K562 (cell line): ENCODE measurements at regions not wholly inside any gene's neighbourhood (a gene's known extent, or its start where the extent isn't known, plus 50 kb on each side); places are given as distances from the start of the nearest gene placed in this dataset.

Source experiments
- AFF4 ChIP-seq: sonication (generic); formaldehyde crosslinking; IDR thresholded peaks from 2 replicates; pipeline ENCODE4 v1.8.0; 2023; ENCODE audit warnings: mild to moderate bottlenecking, missing genetic modification reagents
- DIDO1 ChIP-seq: fragments of 450-650 bp; IDR thresholded peaks from 2 replicates; pipeline ENCODE4 v1.6.1; 2016; ENCODE audit warnings: low read depth, missing biosample characterization, missing genetic modification characterization
- EGR1 ChIP-seq: fragments of 450-650 bp; conservative IDR thresholded peaks from 2 replicates; pipeline ENCODE4 v1.6.1; 2017; ENCODE audit warnings: mild to moderate bottlenecking
- ELK1 ChIP-seq: sonication (generic); formaldehyde crosslinking; IDR thresholded peaks from 2 replicates; pipeline ENCODE4 v1.8.1; 2022; ENCODE audit warnings: missing genetic modification reagents
- FOXA3 ChIP-seq, 2 experiments: fragments of 450-650 bp in 1 of 2; sonication (generic) in 1 of 2; formaldehyde crosslinking; IDR thresholded peaks in 1 of 2; conservative IDR thresholded peaks in 1 of 2; 2 replicates each; pipeline versions ENCODE4 v1.4.0 to v1.8.0; 2020 to 2022; ENCODE audit warnings: mild to moderate bottlenecking in 2 of 2, missing genetic modification reagents in 1 of 2
- GABPB1 ChIP-seq: sonication (generic); formaldehyde crosslinking; IDR thresholded peaks from 2 replicates; pipeline ENCODE4 v1.8.0; 2022; ENCODE audit warnings: mild to moderate bottlenecking, missing genetic modification reagents
- GMEB1 ChIP-seq: fragments of 250-450 bp; sonication (Bioruptor Pico); IDR thresholded peaks from 2 replicates; pipeline ENCODE4 v1.4.0; 2020; ENCODE audit warnings: mild to moderate bottlenecking
- NR1H2 ChIP-seq: sonication (generic); formaldehyde crosslinking; IDR thresholded peaks from 2 replicates; pipeline ENCODE4 v1.4.0; 2020; ENCODE audit warnings: mild to moderate bottlenecking, missing genetic modification reagents
- NR2C1 ChIP-seq, 2 experiments: fragments of 450-650 bp; IDR thresholded peaks; 2 replicates each; pipeline ENCODE4 v1.6.1; 2017; ENCODE audit warnings: mild to moderate bottlenecking in 2 of 2, antibody characterized with exemption in 1 of 2, inconsistent platforms in 1 of 2, missing compliant biosample characterization in 1 of 2, missing genetic modification characterization in 1 of 2
- PHF20 ChIP-seq: fragments of 450-650 bp; IDR thresholded peaks from 2 replicates; pipeline ENCODE4 v1.6.1; 2018; ENCODE audit not compliant: partially characterized antibody
- RBM25 ChIP-seq: fragments of 200-400 bp; formaldehyde crosslinking; IDR thresholded peaks from 2 replicates; pipeline ENCODE4 v1.6.1; 2018; ENCODE audit warnings: low read length, low read depth, moderate library complexity; ENCODE audit not compliant: severe bottlenecking
- RNF219 ChIP-seq: fragments of 250-450 bp; sonication (Bioruptor Pico); IDR thresholded peaks from 2 replicates; pipeline ENCODE4 v1.5.0; 2022; ENCODE audit warnings: mild to moderate bottlenecking
- TAF9B ChIP-seq: fragments of 450-650 bp; IDR thresholded peaks from 2 replicates; pipeline ENCODE4 v1.6.1; 2018; ENCODE audit warnings: mild to moderate bottlenecking; ENCODE audit not compliant: partially characterized antibody
- ZNF3 ChIP-seq: fragments of 250-450 bp; sonication (Bioruptor Pico); IDR thresholded peaks from 2 replicates; pipeline ENCODE4 v1.5.0; 2021; ENCODE audit warnings: mild to moderate bottlenecking, moderate library complexity
- ZNF347 ChIP-seq: fragments of 450-650 bp; formaldehyde crosslinking; IDR thresholded peaks from 2 replicates; pipeline ENCODE4 v1.4.0; 2020; ENCODE audit warnings: low read depth, mild to moderate bottlenecking, moderate library complexity
- ZNF511 ChIP-seq: sonication (generic); formaldehyde crosslinking; IDR thresholded peaks from 2 replicates; pipeline ENCODE4 v1.8.0; 2022; ENCODE audit warnings: mild to moderate bottlenecking, missing genetic modification reagents

GRCh38 chr6:27553123-27553904, 80.4 kb upstream of the ZNF184 start (continued):
- TF ChIP-seq FOXA3 (CRISPR knock-in tag; conservative IDR thresholded peaks at IDR 0.05 in 1 of 2, IDR thresholded peaks at IDR 0.05 in 1 of 2) = peak; percentile 57 to 71; a peak in 3 of 4 replicates
- TF ChIP-seq PHF20 = peak; percentile 63
- peak; percentile 78; the same call in 1 of the 2 replicates for TF ChIP-seq ZNF511 (CRISPR knock-in tag)
- TF ChIP-seq EGR1 = no peak
- TF ChIP-seq ZNF3 (CRISPR knock-in tag) = 0 out of 2 replicates have a peak, but pooled peaks have one; percentile 5
- no peak for TF ChIP-seq ZNF347 (CRISPR knock-in tag)
- no peak for TF ChIP-seq ELK1
- no peak; the same call in 1 of the 2 replicates for TF ChIP-seq NR2C1 (IDR thresholded peaks at IDR 0.05)
- 0 out of 2 replicates have a peak, but pooled peaks have one; percentile 34 for TF ChIP-seq NR2C1 (tag; IDR thresholded peaks at IDR 0.05)
- peak; percentile 67; the same call in 1 of the 2 replicates for TF ChIP-seq AFF4 (CRISPR knock-in tag)
- 0 out of 2 replicates have a peak, but pooled peaks have one; percentile 34 for TF ChIP-seq NR1H2 (CRISPR knock-in tag)
- TF ChIP-seq DIDO1 (tag) = no peak; the same call in 1 of the 2 replicates
- TF ChIP-seq RNF219 (CRISPR knock-in tag) = no peak
- TF ChIP-seq GABPB1 (CRISPR knock-in tag) = peak; percentile 55; the same call in 1 of the 2 replicates
- TF ChIP-seq GMEB1 = no peak
- TF ChIP-seq RBM25 = no peak
- peak; percentile 28 for TF ChIP-seq TAF9B
